ENCODE measurements at regions not wholly inside any gene's neighbourhood (a gene's known extent, or its start where the extent isn't known, plus 50 kb on each side); places are given as distances from the start of the nearest gene placed in this dataset.
"Not testable (repeated sequence)": the region's sequence is repeated elsewhere in the genome, so short reads cannot be mapped to it uniquely, and the experiment has no call there.

- H3K36me3 ChIP-seq (ENCODE audit: insufficient read depth, low read length); H2AFZ ChIP-seq (ENCODE audit: low read depth, low read length); H3F3A ChIP-seq (ENCODE audit: insufficient read depth, low read length, poor library complexity, severe bottlenecking); H3K9ac ChIP-seq (ENCODE audit: low read length); H3K9me2 ChIP-seq (ENCODE audit: insufficient read depth, low read length); H3K27me3 ChIP-seq (ENCODE audit: insufficient read depth, low read depth, low read length); H3K27ac ChIP-seq (ENCODE audit: low read length); H3K9me3 ChIP-seq (ENCODE audit: low read length); H3K4me2 ChIP-seq (ENCODE audit: low read length); H4K20me1 ChIP-seq (ENCODE audit: insufficient read depth); H3K4me3 ChIP-seq (ENCODE audit: low read length): not testable (repeated sequence)
- peaks cover 22% of the 10 kb centered on the region for H3K79me2 ChIP-seq (replicated peaks; ENCODE audit: insufficient read depth, low read length)
These were observed 88.5 kb upstream of the METTL9 start for GRCh38 chr16:21510869-21511255.

- not testable (repeated sequence) for H3K27ac ChIP-seq (ENCODE audit: low read length); H3F3A ChIP-seq (ENCODE audit: insufficient read depth, low read length, poor library complexity, severe bottlenecking); H3K4me2 ChIP-seq (ENCODE audit: low read length); H3K4me3 ChIP-seq (ENCODE audit: low read length); H2AFZ ChIP-seq (ENCODE audit: low read depth, low read length); H4K20me1 ChIP-seq (ENCODE audit: insufficient read depth); H3K9me2 ChIP-seq (ENCODE audit: insufficient read depth, low read length); H3K27me3 ChIP-seq (ENCODE audit: insufficient read depth, low read depth, low read length); H3K36me3 ChIP-seq (ENCODE audit: insufficient read depth, low read length); H3K9me3 ChIP-seq (ENCODE audit: low read length); H3K9ac ChIP-seq (ENCODE audit: low read length)
- H3K79me2 ChIP-seq (replicated peaks; ENCODE audit: insufficient read depth, low read length) = peaks cover 22% of the 10 kb centered on the region
These were observed 87.8 kb upstream of the METTL9 start for GRCh38 chr16:21511315-21512210.

GRCh38 chr16:21512280-21513192, 86.8 kb upstream of the METTL9 start:
- H3K27ac ChIP-seq (ENCODE audit: low read length); H3K9me2 ChIP-seq (ENCODE audit: insufficient read depth, low read length); H2AFZ ChIP-seq (ENCODE audit: low read depth, low read length); H4K20me1 ChIP-seq (ENCODE audit: insufficient read depth); H3F3A ChIP-seq (ENCODE audit: insufficient read depth, low read length, poor library complexity, severe bottlenecking); H3K9me3 ChIP-seq (ENCODE audit: low read length); H3K4me3 ChIP-seq (ENCODE audit: low read length); H3K4me2 ChIP-seq (ENCODE audit: low read length); H3K36me3 ChIP-seq (ENCODE audit: insufficient read depth, low read length); H3K9ac ChIP-seq (ENCODE audit: low read length); H3K27me3 ChIP-seq (ENCODE audit: insufficient read depth, low read depth, low read length): not testable (repeated sequence)
- H3K79me2 ChIP-seq (replicated peaks; ENCODE audit: insufficient read depth, low read length) = peaks cover 22% of the 10 kb centered on the region

- H3K27me3 ChIP-seq (ENCODE audit: insufficient read depth, low read depth, low read length); H3K36me3 ChIP-seq (ENCODE audit: insufficient read depth, low read length); H3K9me2 ChIP-seq (ENCODE audit: insufficient read depth, low read length); H3K4me2 ChIP-seq (ENCODE audit: low read length); H3K27ac ChIP-seq (ENCODE audit: low read length); H3K4me3 ChIP-seq (ENCODE audit: low read length); H2AFZ ChIP-seq (ENCODE audit: low read depth, low read length); H3F3A ChIP-seq (ENCODE audit: insufficient read depth, low read length, poor library complexity, severe bottlenecking); H3K9me3 ChIP-seq (ENCODE audit: low read length); H3K9ac ChIP-seq (ENCODE audit: low read length): not testable (repeated sequence)
- Histone ChIP-seq H3K79me2 (replicated peaks; ENCODE audit: insufficient read depth, low read length) (peaks cover 23% of the 10 kb centered on the region), H4K20me1 (ENCODE audit: insufficient read depth) (peaks cover 11% of the 10 kb centered on the region)
These were observed 86.0 kb upstream of the METTL9 start for GRCh38 chr16:21513337-21513741.

- not testable (repeated sequence) for H3F3A ChIP-seq (ENCODE audit: insufficient read depth, low read length, poor library complexity, severe bottlenecking); H3K27ac ChIP-seq (ENCODE audit: low read length); H3K9me3 ChIP-seq (ENCODE audit: low read length); H3K36me3 ChIP-seq (ENCODE audit: insufficient read depth, low read length); H3K27me3 ChIP-seq (ENCODE audit: insufficient read depth, low read depth, low read length); H3K9ac ChIP-seq (ENCODE audit: low read length); H2AFZ ChIP-seq (ENCODE audit: low read depth, low read length); H3K4me2 ChIP-seq (ENCODE audit: low read length); H3K9me2 ChIP-seq (ENCODE audit: insufficient read depth, low read length); H3K4me3 ChIP-seq (ENCODE audit: low read length)
- peaks cover 26% of the 10 kb centered on the region for H3K79me2 ChIP-seq (replicated peaks; ENCODE audit: insufficient read depth, low read length)
- H4K20me1 ChIP-seq (ENCODE audit: insufficient read depth) = peaks cover 11% of the 10 kb centered on the region
These were observed 85.4 kb upstream of the METTL9 start for GRCh38 chr16:21513812-21514473.

- not testable (repeated sequence) for H3K36me3 ChIP-seq (ENCODE audit: insufficient read depth, low read length); H2AFZ ChIP-seq (ENCODE audit: low read depth, low read length); H3K27me3 ChIP-seq (ENCODE audit: insufficient read depth, low read depth, low read length); H4K20me1 ChIP-seq (ENCODE audit: insufficient read depth); H3F3A ChIP-seq (ENCODE audit: insufficient read depth, low read length, poor library complexity, severe bottlenecking); H3K4me2 ChIP-seq (ENCODE audit: low read length); H3K9ac ChIP-seq (ENCODE audit: low read length); H3K4me3 ChIP-seq (ENCODE audit: low read length); H3K27ac ChIP-seq (ENCODE audit: low read length); H3K9me2 ChIP-seq (ENCODE audit: insufficient read depth, low read length); H3K9me3 ChIP-seq (ENCODE audit: low read length)
- H3K79me2 ChIP-seq (replicated peaks; ENCODE audit: insufficient read depth, low read length) = peaks cover 26% of the 10 kb centered on the region
These were observed 84.9 kb upstream of the METTL9 start for GRCh38 chr16:21514474-21514840.

GRCh38 chr16:21516705-21517040, 82.7 kb upstream of the METTL9 start:
- H3K9me2 ChIP-seq (ENCODE audit: insufficient read depth, low read length); H3K36me3 ChIP-seq (ENCODE audit: insufficient read depth, low read length); H3K9ac ChIP-seq (ENCODE audit: low read length); H2AFZ ChIP-seq (ENCODE audit: low read depth, low read length); H4K20me1 ChIP-seq (ENCODE audit: insufficient read depth); H3K9me3 ChIP-seq (ENCODE audit: low read length); H3K27ac ChIP-seq (ENCODE audit: low read length); H3K27me3 ChIP-seq (ENCODE audit: insufficient read depth, low read depth, low read length); H3K4me2 ChIP-seq (ENCODE audit: low read length); H3F3A ChIP-seq (ENCODE audit: insufficient read depth, low read length, poor library complexity, severe bottlenecking); H3K4me3 ChIP-seq (ENCODE audit: low read length): not testable (repeated sequence)
- H3K79me2 ChIP-seq (replicated peaks; ENCODE audit: insufficient read depth, low read length) = peaks cover 26% of the 10 kb centered on the region
